Dedifferentiated amniotic fluid mesenchymal stem cell (primary cell): ENCODE measurements at regions not wholly inside any gene's neighbourhood (a gene's known extent, or its start where the extent isn't known, plus 50 kb on each side); places are given as distances from the start of the nearest gene placed in this dataset.
"Not testable (repeated sequence)": the region's sequence is repeated elsewhere in the genome, so short reads cannot be mapped to it uniquely, and the experiment has no call there.

Experiments
- DNase-seq: peaks from one replicate; pipeline ENCODE4 v3.0.0-alpha.2; 2016; ENCODE audit errors: extremely low spot score

DNA sequence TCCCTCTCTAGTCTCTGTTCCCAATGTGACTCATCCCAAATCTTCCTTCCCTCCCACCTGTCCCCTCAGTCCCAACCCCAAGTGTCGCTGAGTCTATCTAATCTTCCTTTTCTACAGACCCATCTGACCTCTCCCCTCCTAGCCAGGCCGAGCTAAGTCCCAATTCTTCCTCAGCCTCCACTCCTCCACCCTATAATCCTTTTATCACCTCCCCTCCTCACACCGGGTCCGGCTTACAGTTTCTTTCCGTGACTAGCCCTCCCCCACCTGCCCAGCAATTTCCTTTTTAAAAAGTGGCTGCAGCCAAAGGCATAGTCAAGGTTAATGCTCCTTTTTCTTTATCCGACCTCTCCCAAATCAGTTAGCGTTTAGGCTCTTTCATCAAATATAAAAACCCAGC, 541.0 kb upstream of the CRIM1 start:
- DNase-seq, result not testable (repeated sequence)

DNA sequence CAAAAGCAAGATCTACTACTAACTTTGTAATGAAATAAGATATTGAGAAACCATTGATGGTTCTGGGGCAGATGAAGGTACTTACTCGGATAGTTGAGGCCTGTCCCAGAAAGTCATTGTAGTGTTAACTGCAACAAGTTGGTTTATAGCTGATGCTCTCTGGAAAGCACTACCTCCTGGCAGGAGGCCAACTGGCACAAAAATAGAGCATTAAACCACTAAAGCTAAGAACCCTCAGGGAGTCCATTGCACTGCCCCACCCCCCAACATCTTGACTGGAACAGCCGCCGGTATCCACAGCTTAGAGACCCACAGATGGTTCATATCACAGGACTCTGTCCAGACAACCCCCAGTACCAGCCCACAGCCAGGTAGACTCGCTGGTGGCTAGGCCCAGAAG, 552.5 kb upstream of the CRIM1 start:
- no peak for DNase-seq

DNA sequence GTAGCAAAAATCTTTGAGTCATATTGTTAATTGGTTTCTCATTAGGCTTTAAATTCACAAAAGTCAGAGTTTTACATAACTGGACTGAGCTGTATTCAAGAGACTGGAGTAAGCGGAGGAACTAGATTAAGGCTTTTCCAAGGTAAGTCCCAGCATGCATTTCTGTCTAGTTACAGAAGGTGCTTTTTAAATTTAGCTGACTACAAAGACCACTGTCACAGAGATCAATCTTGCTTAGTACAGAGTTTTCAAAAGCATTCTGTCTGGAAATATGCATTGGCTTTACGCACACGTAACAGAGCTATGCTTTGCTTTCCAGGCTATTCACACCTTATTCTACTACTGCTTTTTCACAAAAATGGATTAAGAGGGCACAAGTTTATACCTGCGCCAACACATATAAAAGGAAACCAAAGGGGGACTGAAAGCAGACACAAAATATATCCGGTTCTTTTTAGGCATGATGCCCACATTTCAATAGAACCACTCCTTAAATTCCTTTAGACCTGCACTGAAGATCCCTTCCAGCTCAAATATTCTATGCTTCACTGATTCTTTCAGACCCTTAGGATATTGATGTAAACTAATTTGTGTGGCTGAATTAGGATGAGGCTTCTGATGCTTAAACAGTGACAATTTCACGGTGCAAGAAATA, 560.7 kb upstream of the CRIM1 start:
- DNase-seq, result no peak

DNA sequence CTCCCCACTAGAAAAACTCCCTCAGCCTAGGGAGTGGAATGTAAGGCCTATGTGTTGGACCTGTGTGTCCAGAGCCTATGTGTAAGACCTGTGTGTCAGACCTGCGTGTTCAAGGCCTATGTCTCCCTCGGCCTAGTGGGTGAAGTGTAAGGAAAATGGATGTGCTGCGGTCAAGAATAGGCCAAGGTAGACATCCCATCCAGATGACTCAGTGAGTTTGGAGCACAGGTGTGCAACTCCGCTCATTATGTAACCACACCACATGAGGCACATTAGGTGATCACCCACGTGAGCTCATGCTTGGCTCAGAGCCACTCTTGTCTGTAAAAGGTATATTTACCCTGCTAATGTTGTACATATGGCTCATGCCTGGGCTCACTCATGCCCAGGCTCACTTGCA, 565.3 kb upstream of the CRIM1 start:
- no peak for DNase-seq

DNA sequence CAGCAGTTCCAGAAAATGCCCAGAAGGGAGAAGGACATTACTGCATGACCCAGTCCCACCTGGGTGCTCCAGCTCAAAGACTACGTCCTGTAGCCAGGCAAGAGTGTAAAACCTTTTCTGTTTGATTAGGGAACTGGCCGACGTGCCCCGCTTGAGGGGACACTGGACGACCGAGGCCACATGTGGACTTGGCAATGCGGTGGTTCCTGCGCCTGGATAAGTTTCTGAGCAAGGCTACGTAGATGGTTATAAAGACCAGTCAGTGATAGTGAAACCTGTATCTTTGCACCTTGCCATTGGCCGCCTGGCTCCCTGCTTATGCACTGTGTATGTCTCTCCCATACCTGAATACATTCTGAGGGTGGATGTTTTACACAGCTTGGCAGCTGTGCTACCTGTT, 567.0 kb upstream of the CRIM1 start:
- no peak for DNase-seq

DNA sequence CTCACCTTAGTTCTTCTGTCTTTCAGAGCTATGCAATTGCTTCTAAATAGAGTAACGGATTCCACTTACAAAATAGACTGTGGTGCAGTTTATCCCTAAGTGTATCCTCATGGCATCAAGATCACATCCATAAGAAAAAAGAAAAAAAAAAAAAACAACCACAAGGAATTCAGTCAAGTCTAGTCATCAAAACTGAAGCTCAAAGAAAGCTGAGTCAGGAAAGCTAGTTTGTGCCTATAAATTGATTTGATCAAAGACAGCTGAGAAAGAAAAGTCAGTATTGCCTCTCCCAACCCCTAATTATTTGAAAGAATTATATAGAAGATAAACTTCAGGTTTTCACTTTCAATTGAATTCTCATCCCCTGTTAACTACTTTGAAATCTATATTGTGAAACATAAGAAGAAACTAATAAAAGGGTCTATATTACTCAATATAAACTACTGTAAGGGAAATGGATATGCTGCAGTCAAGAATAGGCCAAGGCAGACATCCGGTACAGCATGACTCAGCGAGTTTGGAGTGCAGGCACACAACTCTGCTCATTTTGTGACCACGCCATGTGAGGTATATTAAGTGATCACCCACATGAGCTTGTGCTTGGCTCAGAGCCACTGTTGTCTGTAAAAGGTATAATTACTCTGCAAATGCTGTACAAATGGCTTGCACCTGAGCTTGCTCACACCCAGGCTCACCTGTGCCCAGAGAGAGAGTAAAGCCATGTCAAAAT, 568.1 kb upstream of the CRIM1 start:
- DNase-seq, result no peak

DNA sequence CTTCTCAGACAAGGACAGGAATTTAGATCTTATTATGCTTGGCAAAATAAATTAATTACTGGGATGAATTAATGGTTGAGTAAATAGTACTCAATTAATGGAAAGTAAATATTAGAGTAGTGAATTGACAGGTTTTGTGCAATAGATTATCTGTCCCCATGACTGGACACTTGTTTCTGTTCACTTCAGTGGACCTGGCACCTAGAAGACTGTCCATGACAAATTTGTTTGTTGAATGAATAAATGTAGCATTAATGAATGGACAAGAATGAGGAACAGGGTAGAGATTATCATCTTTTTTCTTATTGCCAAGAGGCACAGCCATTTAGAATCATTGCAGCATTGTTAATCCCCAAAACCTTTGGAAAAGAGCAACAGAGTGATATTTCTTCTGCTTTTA, 570.0 kb upstream of the CRIM1 start:
- no peak for DNase-seq

DNA sequence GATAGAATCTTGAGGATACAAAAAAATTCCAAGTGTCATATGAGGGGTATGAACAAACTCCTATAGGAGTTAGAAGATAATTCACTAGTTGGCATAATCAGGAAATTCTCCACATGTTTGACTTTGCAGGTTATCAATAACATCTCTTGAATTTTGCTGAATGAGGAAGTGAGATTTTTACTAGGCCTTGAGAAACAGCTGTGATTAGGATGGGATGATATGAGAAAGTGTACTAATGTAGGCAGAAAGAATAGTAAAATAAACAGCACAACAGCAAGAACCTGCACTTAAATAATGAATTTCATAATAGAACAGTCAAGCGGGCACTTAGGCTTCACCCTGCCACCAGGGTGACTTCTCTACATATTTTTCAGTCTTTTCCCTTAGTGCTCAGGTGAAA, 570.8 kb upstream of the CRIM1 start:
- DNase-seq, result no peak

DNA sequence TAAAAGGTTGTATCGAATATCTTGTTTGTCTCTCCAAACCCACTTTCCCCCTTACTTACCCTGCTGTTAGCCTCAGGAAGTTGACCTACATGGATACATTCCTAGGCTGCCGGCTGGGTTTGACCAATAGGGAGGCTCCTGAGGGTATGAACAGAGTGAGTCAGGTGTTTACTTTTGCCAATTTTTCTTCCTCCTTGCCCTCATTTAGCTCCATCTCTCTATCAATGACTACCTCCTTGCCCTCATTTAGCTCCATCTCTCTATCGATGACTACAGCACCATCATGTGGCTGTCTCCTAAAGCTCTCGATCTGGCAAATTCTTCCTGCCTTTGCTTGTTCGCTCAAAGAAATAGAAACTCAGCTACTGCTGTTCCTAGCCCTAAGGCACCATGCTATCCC, 571.9 kb upstream of the CRIM1 start:
- DNase-seq, result no peak

DNA sequence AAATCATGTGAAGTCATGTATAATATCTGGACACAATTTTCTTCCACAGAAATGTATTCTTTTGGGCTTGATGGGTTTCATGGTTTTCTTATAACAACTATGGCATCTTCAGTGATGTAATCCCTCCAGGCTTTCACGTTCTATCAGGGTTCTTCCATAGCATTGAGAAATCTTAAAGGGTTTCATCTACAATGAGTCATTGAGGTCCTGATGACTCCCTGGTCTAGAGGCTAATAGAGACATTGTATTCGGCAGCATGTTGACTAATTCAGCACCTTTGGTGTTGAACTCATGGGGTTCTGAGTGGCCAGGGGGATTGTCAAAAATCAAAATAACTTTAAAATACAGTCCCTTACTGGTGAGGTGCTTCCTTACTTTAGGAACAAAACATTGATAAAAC, 614.0 kb upstream of the CRIM1 start:
- DNase-seq, result no peak

DNA sequence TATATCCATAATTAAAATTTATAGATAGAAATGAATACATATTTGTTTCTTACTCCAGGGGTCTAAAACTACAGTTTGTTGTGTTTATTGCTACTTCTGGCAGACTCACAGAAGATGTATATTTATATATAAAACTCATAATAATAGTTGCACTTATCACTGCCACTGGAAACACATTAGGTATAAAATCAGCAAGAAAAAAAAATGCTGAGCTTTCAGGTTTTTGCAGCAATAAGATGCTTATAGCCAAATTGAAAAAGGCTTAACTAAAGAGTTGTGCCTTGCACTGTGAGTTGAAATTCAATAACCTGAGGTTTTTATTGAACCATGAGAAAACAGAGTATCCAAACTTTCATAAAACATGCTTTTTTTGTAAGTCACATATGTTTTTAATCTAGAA, 623.9 kb upstream of the CRIM1 start:
- DNase-seq, result no peak

DNA sequence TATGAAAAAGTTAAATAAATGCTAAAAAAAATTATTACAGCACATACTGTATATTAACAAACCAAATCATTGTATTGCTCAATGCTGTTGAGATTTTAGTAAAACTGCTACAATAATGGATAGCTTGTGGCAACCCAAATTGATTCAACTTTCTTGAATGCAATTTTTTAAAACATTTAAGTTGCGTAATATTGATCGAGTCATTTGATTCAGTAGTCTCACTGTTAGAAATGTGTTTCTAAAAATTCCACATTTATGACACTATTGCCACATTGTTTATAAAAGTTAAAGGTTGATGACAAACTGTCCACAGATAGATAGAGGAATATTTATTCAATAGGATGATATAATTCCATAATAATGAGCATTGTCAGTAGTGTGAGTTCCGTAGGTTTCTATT, 640.7 kb upstream of the CRIM1 start:
- no peak for DNase-seq

DNA sequence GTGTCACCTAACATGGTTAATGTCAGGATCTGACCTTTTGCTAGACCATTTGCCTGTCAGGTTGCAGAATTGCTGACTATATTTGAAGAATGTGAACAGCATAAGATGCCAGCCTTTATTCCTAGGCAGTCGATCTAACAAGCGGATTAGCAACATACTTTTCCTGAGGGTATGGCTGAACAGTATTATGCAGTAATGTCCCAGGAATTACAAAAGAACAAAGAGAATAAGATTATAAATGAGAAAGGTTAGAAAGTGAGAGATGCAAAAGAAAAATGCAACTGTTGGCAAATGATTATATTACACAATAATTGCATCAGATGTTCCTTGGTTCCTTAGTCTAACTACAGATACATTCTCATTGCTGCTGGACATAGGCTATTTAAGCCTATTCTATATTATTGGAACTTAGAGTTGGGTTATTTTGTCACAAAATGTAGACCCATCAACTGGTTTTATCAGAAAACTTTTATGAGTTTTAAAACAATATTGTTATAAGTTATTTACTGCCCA, 647.1 kb upstream of the CRIM1 start:
- DNase-seq, result no peak

DNA sequence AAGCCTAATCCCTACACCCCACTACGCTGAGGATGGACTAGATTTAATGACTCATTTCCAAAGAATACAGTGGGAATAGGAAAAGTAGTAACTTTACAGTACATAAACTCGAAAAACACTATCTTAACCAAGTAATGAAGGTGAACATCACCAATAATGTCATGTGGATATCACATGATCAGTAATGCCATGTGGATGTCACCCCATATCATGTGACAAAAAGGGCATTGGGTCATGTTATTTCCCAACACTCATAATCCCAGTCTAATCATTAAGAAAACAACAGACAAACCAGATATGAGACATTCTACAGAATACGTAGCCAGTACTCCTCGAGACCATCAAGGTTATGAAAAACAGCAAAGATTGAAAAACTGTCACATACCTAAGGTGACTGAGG, 667.3 kb upstream of the CRIM1 start:
- no peak for DNase-seq

DNA sequence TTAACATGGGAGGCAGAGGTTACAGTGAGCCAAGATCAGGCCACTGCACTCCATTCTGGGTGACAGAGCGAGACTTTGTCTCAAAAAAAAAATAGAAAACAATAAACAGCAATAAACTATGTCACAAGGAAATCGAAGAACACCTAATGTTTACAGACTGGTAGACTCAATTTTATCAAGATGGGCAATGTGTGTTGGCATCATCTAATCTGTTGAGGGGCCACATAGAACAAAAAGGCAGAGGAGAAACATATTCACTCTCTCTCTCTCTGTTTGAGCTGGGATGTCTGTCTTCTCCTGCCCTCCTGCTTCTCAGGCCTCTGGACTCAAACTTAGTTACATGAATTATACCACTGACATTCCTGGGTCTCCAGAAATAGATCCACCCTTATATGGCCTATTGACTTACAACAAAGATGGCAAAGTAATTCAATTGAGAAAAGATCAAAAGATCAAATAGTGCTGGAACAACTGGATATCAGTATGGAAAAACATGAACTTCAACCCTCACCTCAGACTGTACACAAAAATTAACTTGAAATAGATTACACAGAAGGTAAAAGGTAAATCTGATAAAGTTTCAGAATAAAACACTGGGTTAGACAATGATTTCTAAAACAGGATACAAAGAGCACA, 703.8 kb upstream of the CRIM1 start:
- no peak for DNase-seq

DNA sequence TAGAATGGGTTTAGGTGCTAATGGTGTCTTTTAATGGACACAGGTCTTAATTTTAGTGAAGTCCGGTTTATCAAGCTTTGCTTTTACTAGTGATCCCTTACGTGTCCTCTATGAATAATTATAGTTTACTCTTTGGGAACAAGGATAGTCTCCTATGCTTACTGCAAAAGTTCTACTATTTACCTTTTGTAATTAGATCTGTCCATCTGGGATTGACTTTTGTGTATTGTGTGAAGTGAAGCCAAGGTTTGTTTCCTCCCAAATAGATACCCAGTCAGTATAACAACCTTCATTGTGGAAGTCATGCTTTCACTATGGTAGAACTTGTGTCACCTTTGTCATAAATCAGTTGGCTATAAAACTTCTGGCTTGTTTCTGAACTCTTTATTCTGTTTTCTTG, 740.9 kb upstream of the CRIM1 start:
- no peak for DNase-seq

DNA sequence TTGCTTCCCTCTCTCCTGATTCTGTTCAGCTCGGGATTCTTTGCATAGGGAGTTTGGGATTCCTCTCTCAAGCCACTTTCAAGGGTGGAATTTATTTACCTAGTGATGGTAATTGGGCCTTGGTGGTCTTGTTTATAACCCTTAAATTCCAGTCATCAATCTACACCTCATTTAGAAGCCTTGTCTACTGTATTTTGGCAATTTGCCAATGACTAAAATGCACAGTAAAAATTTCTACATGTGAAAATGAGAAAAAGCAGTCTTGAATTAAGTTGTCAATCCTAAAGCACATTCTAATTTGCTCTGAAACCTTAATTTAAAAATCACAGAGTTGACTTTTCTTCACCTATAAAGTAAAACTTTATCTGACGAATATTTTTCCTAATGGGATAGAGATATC, 749.2 kb upstream of the CRIM1 start:
- no peak for DNase-seq

DNA sequence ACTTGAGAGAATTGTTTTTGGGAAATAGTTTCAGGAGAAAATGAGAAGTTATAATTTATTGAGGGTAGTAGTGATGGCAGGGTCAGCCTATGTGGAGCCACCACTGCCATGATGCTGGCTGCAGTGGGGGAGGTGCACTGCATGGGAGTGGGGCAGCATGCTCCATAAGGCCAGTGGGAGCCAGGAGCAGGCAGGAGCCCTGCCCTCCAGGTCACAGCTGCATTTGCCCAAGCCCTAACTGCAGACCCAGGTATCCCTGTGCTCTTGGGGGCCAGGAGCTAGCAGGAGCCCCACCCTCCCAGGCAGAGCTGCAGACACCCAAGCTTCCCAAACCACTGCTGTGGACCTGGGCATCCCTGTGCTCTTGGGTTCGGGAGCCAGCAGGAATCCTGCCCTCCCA, 757.3 kb upstream of the CRIM1 start:
- no peak for DNase-seq

DNA sequence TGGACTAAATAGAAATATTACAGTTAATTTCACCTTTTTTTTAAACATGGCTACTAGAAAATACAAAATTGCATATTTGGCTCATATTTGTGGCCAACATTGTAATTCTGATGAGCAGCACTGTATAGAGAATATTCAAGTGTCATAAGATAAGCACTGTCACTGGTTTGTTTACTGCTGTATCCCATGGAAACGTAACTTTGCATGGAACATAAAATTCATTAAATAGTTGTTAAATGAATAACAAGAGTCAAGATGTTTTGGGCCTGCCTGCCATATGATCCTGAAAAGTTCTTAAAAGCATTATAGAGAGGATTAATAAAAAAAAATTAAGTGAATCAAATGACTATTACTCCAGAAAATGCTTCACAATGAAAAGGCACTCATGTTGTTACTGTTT, 763.7 kb upstream of the CRIM1 start:
- DNase-seq, result no peak

DNA sequence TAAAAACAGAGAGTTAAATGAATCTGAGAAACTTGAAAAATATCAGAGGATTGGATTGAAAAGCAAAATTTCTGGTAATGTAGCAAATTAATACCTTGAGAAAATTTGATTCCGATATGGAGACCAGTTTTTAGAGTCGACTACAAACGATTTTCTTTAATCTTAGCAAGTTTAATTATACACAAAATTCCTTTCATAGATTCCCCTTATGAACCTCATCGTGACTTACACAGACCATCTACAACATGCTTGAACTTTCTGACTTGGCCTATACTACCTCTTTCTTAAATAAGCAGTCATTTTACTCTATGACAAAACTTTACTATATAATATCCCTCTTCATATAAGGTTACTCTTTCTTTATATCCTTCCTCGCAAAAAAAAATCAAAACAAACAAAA, 769.6 kb upstream of the CRIM1 start:
- no peak for DNase-seq

DNA sequence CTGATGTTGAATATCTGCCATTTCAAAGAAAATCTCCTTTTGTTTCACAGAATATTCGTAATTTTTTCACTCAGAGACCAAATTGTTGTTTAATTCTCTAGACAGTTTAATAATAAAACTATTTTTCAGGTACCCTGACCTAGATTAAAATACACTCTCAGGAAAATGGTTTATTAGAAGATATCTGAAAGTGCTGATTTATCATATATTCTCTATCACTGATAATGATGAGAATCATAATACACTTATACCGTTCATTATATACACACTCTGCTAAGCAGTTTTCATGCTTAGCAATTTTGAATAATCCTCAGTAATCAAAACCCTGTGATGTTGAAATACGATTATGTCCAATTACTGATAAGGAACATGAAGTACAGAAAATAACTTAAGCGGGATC, 772.9 kb upstream of the CRIM1 start:
- no peak for DNase-seq

DNA sequence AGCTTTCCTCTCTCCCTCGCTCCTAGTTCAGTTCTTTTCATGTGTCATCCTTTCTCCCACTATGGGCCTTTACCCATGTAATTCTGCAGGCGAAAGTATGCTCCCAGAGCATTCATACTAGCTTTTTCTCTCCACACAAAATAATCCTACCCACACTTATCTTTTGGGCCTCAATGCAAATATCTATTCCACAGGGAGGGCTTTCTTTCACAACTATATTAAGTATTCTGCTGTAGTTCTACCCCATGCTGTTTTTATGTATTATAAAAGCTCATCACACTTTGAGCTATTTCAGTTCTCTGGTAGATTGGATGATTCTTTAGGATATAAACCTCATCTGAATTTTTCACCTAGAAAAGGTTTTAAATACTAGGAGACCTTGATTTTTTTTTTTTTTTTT, 774.6 kb upstream of the CRIM1 start:
- no peak for DNase-seq

DNA sequence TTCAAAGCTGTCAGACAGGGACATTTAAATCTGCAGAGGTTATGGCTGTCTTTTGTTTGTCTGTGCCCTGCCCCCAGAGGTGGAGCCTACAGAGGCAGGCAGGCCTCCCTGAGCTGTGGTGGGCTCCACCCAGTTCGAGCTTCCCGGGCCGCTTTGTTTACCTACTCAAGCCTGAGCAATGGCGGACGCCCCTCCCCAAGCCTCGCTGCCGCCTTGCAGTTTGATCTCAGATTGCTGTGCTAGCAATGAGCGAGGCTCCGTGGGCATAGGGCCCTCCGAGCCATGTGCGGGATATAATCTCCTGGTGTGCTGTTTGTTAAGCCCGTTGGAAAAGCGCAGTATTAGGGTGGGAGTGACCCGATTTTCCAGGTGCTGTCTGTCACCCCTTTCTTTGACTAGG, 787.0 kb upstream of the CRIM1 start:
- DNase-seq, result not testable (repeated sequence)
